Lower leg skin (tissue), 3 donors: ENCODE measurements at regions not wholly inside any gene's neighbourhood (a gene's known extent, or its start where the extent isn't known, plus 50 kb on each side); places are given as distances from the start of the nearest gene placed in this dataset.

Experiments used
- CTCF ChIP-seq, 3 donors: fragments of 450-650 bp; IDR thresholded peaks; one replicate each; pipeline ENCODE4 v1.5.1; 2016; ENCODE audit warnings: antibody characterized with exemption in 3 of 3, mild to moderate bottlenecking in 3 of 3, moderate library complexity in 2 of 3
- POLR2A ChIP-seq, 2 donors: fragments of 450-650 bp; IDR thresholded peaks; one replicate each; pipeline ENCODE4 v1.6.1; 2016 to 2017; ENCODE audit warnings: antibody characterized with exemption in 2 of 2, mild to moderate bottlenecking in 1 of 2, moderate library complexity in 1 of 2

GRCh38 chr2:81304154-81304830, 999.7 kb upstream of the LRRTM1 start:
- TF ChIP-seq POLR2A (IDR thresholded peaks at IDR 0.05) = no peak
- no peak for TF ChIP-seq CTCF (IDR thresholded peaks at IDR 0.05)
